TTC549 (cell line): ENCODE measurements at regions not wholly inside any gene's neighbourhood (a gene's known extent, or its start where the extent isn't known, plus 50 kb on each side); places are given as distances from the start of the nearest gene placed in this dataset.
"Not testable (repeated sequence)": the region's sequence is repeated elsewhere in the genome, so short reads cannot be mapped to it uniquely, and the experiment has no call there.

Source experiments
- FAIRE-seq: peaks from 2 replicates; lab custom pipeline; 2012; peaks lifted over from hg19 to GRCh38; lab: Jason Lieb, UNC

DNA sequence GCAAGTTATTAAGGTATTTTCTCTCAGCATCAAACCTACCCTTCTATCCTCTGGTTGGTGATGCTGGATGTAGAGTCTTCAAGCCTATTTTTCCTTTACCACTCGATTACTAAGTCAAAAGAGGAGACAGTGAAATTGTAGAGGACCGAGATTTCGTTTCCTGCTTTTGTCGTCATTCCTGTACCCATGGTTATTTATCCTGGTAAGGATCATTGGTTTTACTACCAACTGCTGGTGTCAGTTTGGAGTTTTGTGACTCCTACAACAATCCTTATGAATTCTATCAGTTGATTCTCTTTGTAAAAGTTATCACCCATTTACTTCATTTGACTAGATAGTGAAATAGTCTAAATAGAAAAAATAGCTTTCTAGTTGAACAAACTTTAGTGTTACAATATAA lies 2028.2 kb upstream of the ACO1 start:
- FAIRE-seq = no peak

DNA sequence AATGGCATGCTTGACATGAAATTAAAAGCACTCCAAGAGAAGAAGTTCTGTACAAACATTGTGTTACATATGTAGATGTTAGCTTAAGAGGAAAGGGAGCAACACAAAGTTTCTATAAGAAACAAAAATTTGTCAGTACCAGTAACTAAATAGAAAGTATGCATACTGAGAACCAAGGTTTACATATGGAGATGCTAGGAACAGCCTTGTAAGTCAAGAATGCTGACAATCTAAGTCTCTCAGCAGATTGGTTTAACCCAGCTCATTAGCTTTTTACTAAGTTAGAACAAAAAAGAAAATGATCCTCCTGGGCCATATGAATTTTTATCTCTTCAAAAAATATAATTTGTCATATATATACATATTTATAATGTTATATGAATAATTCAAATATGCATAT lies 2022.1 kb upstream of the ACO1 start:
- no peak for FAIRE-seq

DNA sequence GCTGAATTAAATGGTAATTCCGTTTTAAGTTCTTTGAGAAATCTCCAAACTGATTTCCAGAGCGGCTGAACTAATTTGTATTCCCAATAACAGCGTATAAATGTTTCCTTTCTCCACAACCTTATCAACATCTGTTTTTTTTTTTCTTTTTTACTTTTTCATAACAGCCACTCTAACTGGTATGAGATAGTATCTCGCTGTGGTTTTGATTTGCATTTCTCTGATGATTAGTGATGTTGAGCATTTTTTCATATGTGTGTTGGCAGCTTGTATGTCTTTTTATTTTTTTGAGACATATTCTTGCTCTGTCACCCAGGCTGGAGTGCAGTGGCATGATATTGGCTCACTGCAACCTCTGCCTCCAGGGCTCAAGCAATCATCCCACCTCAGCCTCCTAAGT lies 2018.3 kb upstream of the ACO1 start:
- FAIRE-seq = not testable (repeated sequence)

DNA sequence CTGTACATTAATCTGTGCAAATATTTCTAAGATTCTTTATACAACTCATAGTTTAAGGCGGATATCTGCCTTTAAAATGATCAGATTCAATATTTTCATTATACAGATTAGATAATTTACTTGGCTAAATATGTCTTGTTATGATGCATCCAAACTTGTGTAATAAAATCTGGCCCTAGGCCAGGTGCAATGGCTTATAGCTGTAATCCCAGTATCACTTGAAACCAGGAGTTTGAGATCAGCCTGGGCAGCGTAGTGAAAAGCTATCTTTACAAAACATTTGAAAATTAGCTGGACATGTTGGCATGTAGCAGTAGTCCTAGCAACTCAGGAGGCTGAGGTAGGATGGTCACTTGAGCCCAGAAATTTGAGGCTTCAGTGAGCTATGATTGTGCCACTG lies 2002.2 kb upstream of the ACO1 start:
- no peak for FAIRE-seq

DNA sequence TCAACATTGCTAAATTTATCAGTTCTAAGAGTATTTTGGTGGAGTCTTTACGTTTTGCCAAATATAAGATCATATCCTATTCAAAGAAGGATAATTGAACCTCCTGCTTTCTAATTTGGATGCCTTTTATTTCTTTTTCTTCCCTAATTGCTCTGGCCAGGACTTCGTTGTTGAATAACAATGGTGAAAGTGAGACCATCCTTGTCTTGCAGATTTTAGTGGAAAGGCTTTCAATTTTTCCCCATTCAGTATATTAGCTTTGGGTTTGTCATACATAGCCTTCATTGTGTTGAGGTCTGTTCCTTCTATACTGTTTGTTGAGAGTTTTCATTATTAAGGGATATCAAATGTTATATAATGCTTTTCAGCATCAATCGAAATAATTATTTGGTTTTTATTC lies 1974.2 kb upstream of the ACO1 start:
- FAIRE-seq = no peak

DNA sequence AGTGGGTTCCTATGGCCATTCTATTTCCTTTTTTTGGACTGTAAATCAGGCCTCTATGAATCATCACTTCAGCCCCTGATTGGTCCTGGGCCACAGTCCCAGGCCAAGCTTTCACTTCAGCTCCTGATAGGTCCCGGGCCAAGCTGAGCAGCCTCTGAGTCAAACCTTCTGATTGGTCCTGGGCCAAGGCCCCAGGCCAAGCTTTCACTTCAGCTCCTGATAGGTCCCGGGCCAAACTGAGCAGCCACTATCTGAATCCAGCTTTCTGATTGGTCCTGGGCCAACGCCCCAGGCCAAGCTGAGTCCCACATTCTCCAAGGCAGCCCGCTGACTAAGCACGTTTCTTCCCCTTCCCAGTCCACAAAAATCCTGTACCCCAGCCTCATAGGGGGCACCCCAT lies 1972.9 kb upstream of the ACO1 start:
- FAIRE-seq = no peak

DNA sequence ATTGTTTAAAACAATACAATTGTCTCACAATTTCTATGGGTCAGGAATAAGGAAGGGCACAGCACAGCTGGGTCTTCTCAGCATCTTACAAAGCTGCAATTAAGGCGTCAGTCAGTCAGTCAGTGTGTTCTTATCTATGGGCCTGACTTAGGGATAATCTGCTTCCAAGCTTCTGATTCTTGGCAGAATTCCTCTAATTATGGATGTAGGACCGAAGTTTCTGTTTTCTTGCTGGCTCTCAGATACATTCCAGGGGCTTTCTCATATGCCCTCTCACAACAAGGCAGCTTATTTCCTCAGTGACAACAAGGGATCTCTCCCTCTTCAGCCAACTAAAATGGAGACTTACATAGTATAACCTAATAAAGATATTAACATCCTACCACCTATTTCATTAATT lies 1925.3 kb upstream of the ACO1 start:
- FAIRE-seq = no peak

DNA sequence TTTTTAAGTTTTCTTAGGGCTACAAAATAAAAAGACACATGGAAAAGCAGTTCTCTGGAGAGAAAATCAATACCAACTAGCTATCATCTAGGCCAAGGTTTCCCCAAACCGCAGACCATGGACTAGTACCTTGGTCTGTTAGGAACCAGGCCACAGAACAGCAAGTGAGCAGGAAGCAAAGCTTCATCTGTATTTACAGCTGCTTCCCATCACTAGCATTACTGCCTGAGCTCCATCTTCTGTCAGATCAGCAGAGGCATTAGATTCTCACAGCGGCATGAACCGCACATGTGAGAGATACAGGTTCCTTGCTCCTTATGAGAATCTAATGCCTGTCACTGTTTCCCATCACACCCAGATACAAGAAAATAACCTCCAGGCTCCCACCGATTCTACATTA lies 1907.6 kb upstream of the ACO1 start:
- no peak for FAIRE-seq

DNA sequence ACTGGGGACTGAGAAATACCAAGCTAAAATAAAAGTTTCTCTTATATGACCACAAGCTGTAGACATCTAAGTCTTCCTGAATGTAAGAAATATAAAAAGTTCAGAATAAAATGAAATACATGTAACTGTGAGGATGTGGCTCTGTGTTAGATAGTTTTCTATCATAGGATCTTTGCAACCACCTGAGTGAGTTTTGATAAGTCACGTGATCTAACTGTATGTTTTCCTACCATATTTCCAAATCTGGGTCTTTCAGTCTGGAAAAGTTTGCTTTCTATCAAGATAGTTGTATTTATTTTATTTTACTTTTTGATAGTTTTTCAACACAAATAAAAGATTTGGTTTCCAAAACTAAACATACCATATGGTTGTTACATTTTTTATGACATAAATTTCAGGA lies 1905.8 kb upstream of the ACO1 start:
- no peak for FAIRE-seq

DNA sequence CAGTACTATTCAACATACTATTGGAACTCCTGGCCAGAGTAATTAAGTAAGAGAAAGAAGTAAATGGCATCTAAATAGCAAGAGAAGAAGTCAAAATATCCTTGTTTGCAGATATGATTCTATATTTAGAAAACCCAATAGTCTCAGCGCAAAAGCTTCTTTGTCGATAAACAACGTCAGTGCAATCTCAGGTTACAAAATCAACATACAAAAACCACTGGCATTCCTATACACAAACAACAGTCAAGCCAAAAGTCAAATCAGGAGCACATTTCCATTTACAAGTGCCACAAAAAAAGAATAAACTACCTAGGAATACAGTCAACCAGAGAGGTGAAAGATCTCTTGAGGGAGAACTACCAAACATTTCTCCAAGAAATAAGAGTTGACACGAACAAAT lies 1901.9 kb upstream of the ACO1 start:
- FAIRE-seq = no peak

DNA sequence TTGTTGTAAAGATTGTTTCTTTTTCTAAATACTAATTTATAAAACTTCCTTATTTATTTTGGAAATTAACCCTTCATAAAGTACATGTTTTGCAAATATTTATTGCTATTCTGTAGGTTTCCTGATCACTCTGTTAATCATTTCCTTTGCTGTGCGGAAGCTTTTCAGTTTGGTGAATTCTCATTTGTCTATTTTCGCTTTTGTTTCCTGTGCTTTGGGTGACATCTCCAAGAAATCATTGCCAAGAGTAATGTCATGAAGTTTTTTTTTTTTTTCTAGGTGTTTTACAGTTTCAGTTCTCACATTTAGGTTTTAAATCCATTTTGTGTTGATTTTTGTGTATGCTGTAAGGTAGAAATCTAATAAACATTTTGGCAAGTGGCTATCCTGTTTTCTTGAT lies 1899.8 kb upstream of the ACO1 start:
- FAIRE-seq = no peak

DNA sequence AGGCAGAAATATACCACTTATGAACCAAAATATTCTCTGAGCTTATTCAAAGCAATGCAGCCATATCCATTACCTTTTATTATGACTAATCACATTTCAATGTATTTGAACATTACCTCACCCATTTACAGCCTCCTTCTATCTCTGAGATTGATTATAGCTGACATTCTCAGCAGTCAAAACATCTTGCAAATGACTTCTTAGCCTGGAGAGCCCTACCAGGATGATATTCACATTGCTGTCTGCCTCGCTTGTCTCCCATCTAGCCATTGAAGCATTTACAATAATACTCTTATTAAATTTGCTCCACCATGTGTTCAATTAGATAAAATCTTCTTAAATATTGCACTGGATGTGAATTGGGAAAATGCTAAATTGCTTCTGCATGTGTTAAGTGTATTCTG lies 1879.9 kb upstream of the ACO1 start:
- FAIRE-seq = no peak

DNA sequence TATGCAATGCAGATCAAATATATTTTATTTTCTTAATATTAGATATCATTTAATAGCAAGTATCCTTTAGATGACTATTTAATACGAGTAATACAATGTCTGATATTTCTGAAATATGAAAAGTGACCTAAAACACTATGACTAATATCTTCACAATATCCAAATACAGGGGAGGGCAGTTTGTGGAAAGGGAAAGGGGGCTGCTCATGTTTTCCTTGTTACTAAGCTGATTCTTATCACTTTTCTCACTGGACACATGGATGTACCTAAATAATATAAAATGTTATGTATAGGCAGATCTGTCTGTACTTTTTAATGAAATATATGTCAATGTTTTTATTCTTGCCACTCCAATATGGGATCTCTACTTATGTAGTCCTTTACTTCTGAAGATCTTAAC lies 1879.1 kb upstream of the ACO1 start:
- no peak for FAIRE-seq

DNA sequence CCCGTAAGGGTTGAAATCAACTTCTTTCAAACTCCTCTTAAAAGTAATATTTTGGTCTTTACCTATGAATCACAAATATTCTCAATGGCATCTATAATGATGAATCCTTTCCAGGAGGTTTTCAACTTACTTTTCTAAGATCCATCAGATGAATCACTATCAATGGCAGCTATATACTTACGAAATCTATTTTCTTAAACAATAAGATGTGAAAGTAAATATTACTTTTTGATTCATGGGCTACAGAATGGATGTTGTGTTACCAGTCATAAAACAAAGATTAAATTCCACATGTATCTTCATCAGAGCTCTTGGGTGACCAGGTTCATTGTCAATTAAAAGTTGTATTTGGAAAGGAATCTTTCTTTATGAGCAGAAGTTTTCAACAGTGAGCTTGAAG lies 1877.7 kb upstream of the ACO1 start:
- FAIRE-seq = no peak

DNA sequence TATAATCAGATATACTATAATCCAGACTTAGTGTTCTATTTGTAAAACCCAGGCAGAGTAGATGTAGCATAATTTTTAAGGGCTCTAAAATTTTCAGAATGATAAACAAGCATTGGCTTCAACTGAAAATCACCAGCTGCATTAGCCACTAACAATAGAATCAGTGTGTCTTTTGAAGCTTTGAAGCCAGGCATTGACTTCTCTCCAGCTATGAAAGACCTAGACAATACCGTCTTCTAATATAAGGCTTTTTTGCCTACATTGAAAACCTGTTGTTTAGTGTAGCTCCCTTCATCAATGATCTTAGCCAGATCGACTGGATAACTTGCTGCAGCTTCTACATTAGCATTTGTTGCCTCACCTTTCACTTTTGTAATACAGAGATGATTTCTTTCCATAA lies 1877.3 kb upstream of the ACO1 start:
- no peak for FAIRE-seq

DNA sequence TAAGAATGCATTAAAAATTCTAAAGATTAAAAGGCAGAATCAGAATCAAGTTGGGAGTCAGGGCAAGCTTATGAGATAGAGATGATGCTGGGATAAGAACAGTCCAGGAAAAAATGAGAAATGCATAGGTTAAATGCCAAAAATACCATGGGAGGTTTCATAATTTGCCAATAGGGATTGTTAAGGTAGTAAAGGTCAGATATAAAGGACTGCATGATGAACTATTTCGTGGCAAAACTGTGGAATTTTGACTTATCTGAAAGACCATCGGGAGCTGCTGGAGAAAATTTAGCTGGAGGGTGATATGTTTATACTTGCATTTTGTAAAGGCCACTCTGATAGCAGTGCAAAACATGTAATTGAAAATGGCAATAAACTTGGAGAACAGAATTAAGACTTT lies 1872.8 kb upstream of the ACO1 start:
- no peak for FAIRE-seq

DNA sequence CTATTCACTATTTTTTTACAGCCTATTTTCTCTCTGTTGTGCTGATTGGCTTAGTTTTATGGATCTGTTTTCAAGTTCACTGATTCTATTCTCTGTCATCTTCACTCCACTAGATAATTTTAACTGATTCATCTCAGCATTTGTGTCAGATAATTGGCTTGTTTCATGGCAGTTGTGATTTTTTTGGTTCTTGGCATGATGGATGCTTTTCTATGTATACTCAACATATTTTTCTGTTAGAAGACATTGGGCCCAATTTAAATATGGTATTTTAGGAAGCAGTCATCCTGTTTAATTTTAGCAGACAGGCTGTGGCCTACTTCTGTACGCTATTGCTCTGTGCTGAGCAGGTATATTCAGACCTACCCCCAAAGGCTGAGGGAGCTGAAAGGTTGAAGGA lies 1865.3 kb upstream of the ACO1 start:
- FAIRE-seq = no peak

DNA sequence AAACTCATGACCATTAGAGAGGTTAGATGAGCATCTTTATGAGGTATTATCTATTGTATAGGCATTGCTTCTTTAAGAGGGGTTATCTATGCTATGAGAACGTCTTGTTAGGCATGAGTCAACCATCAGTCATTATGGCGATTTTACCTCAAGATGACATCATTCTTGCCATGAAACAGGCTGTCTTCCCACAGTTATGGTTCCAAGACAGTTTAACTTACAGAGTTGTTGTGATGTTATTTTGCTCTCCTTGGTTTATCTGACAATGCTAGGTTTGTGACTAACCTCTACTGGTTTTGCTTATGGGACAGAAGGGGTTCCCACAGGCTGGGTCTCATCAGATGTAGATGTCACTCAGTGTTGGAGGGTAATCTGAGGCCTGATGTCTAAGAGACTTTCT lies 1864.7 kb upstream of the ACO1 start:
- FAIRE-seq = no peak

DNA sequence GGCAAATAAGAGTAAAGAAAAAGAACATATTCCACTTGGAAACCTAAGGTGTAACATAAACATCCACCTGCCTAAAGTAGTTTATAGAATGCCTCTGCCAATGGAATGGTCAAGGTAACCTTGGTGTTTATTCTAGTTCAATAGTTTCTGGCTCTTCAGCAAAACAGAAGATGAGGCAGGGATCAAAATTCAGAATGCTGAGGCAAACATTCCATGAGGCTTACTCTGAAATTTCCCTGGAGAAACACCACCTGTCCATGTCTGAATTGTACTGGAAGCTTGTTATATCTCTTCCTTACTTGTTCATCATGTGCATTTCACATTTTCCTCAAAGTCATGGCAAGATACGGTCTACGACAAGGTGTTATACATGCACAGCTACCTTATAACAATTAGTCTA lies 1862.4 kb upstream of the ACO1 start:
- no peak for FAIRE-seq

DNA sequence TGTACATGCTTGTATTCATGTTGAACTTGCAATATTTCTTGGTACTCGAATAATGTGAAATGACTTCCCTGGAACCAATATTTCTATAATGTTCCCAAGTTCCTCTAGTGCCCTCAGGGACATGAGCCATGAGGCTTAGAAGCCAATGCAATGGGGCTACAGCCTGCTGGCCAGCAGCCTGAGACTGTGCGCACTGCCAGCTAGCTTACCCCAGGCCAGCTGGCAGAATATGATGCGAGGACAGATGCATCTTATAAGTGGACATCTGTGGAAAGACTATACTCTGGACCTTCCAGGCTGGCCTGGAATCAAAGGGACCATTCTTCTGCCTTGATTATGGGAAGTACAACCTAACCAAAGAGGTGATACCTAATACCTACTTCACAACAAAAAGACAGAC lies 1862.0 kb upstream of the ACO1 start:
- FAIRE-seq = no peak

DNA sequence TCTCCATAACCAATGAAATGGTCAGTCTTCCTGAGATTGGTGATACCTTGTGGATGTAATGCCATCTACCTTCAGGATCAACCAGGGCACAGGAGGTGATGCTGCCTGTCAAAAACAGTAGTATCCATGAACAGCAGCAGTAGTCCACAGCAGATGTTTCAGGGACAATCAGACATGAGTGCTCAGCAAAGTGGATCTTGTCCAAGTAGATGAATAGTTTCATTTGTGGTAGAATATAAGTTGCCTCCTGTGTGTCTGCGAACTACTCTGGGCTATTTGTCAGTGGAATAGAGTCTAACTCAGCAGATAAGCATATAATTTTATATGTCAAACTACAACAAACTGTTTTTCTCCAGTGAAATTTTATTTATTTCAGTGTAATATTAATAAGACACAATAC lies 1860.1 kb upstream of the ACO1 start:
- no peak for FAIRE-seq

DNA sequence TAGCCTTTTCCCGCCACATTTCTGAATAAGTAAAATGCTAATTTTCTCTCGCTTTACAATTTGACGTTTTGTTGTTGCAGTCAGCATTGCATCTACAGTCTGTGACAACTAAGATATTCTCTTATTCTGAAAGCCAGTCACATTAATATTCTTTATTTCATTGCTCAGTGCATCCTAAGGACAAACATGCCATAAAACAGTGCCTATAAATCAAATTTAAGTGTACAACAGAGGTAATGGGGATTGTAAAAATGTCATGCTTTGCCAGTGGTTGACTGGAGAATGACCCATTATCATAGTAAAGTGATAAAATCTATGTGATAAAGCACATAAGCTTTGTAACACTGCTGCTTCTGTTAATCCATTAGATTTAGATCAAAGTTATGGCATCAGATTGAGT lies 1850.0 kb upstream of the ACO1 start:
- FAIRE-seq = no peak

DNA sequence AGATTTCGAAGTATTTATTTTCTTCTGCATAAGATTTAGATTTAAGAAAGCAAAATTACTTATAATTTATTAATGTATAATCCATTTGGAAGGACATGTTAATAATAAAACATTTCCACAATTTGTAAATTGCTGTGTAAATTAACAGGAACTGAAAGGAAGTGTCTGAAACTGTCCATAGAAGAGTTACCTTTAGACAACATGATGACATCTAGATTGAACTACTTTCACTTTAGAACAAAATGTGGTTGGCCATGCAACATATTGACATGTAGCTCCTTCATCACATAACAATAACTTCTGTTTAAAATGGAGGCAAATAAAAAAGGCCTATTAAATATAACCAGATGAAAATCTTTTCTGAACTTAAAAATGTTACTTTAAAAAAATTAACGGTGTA lies 1849.5 kb upstream of the ACO1 start:
- no peak for FAIRE-seq

DNA sequence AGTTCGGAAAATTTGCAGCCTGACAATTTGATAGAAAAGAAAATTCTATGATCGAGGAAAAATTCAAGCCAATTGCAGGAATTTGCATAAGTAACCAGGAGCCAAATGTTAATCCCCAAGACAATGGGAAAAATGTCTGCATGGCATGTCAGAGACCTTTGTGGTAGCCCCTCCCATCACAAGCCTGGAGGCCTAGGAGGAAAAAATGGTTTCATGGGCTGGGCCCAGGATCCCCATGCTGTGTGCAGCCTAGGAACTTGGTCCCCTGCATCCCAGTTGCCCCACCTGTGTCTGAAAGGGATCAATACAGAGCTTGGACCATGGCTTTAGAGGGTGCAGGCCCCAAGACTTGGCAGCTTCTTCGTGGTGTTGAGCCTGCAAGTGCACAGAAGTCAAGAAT lies 1847.9 kb upstream of the ACO1 start:
- FAIRE-seq = no peak

DNA sequence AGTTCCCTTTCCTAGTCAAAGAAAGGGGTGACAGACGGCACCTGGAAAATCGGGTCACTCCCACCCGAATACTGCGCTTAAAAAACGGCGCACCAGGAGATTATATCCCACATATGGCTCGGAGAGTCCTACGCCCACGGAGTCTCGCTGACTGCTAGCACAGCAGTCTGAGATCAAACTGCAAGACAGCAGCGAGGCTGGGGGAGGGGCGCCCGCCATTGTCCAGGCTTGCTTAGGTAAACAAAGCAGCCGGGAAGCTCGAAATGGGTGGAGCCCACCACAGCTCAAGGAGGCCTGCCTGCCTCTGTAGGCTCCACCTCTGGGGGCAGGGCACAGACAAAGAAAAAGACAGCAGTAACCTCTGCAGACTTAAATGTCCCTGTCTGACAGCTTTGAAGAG lies 1844.7 kb upstream of the ACO1 start:
- not testable (repeated sequence) for FAIRE-seq
